ENCODE measurements at regions not wholly inside any gene's neighbourhood (a gene's known extent, or its start where the extent isn't known, plus 50 kb on each side); places are given as distances from the start of the nearest gene placed in this dataset.
"Not testable (repeated sequence)": the region's sequence is repeated elsewhere in the genome, so short reads cannot be mapped to it uniquely, and the experiment has no call there.

- no peak for DNase-seq (ENCODE audit: low read depth in 2 of 2)
Measured at GRCh38 chr10:8776926-8777622, 722.6 kb downstream of the GATA3 start.

DNA sequence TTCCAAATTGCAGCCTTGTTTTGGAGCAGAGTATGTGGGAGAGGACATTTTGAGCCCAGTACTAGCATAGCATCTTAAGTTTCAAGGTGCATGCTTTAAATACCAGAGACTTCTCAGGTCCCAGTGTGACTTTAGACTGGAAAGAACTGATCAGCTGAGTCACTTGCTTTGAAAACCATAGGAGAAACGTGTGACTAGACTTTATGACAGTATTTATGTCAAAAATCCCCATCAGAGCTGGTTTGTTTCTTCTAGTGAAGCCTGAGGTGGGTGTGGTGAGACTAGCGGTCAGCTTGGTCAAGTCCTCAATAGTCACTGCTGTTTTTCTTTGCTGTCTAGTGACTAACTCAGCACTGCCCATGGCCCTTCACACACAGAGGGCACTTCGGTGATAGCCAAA lies 724.2 kb downstream of the GATA3 start:
- no peak for DNase-seq (ENCODE audit: low read depth in 2 of 2)

GRCh38 chr10:8787649-8788048 lies 733.2 kb downstream of the GATA3 start:
- no peak for DNase-seq (ENCODE audit: low read depth in 2 of 2)

GRCh38 chr10:8790390-8790789 lies 735.9 kb downstream of the GATA3 start:
- no peak for DNase-seq (ENCODE audit: low read depth in 2 of 2)

DNA sequence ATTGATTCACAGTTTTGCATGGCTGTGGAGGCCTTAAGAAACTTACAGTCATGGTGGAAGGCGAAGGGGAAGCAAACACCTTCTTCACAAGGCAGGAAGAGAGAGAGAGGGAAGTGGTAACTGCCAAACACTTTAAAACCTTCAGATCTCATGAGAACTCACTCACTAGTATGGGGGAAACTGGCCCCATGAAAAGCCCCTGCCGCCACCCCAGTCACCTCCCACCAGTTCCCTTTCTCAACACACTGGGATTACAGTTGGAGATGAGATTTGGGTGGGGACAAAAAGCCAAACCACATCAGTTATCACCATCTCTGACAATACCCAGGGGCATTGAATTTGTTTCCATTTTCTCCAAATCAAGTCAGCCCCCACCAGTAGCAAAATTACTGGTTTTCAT lies 740.4 kb downstream of the GATA3 start:
- no peak for DNase-seq (ENCODE audit: low read depth in 2 of 2)

- no peak for DNase-seq (ENCODE audit: low read depth in 2 of 2)
Measured at GRCh38 chr10:8800426-8800825, 745.9 kb downstream of the GATA3 start.

DNA sequence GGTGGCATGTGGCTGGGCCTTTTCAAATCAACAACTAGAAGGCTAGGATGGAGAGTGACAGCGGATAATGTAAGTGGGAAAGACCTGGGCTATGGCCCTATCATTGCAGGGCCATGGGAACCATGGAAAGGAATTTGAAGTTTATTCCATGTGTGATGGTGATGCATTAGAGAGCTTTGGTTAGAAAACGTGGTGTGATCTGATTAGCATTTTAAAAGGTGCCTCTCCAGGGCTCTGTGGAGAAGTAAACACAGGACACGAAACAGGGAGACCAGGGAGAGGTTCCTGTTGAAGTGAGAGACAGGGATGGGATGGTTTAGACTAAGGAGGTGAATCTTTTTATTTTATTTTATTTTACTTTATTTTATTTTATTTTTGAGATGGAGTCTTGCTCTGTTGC lies 749.5 kb downstream of the GATA3 start:
- DNase-seq (ENCODE audit: low read depth in 2 of 2), result no peak

DNA sequence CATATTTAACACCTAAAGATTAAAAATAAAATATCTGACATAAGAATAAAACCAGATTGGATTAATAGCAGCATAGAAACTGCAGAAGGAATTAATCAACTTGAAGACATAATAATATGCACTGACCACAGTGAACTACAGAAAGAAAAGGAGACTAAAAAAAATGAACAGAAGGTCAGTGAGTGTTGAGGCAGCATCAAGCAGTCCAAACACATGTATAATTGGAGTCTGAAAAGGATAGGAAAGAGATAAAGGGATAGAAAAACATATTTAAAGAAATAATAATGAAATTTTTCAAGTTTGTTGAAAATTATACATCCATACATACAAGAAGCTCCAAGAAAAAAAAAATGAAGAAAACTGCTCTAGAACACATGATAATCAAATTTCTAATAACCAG lies 756.2 kb downstream of the GATA3 start:
- DNase-seq (ENCODE audit: low read depth in 2 of 2), result no peak

DNA sequence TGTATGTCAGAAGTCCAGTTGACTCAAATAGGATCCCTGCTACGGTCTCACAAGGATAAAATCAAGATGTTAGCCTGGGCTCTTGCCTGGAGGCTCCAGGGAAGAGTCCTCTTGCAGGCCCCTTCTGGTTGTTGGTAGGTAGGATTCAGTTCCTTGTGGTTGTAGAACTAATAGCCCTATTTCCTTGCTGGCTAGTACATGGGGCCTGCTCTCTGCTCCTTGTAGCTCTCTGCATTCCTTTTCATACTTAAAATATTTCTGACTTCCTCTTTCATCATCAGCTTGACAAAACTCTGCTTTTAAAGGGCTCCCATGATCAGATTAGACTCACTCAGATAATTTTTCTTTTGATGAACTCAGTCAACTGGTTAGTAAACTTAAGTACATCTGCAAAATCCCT lies 756.7 kb downstream of the GATA3 start:
- DNase-seq (ENCODE audit: low read depth in 2 of 2), result no peak

DNA sequence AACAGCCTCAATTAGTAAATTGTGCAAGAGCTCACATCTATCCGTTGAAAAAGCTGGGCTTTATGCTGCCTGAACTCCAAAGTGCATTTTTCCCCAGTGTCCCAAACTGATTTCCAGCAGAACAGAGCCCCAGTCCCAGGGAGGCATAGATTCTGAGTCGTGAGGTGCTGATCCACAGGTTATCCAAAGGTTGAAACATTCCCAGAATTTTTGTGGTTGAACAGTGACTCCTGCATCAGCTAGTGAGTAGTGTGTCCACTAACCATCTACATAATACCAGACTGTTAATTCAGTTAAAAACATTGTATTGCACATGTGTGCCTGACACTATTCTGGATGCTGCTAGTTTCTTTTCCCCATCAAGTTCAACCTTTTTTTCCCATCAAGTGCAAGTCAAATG lies 761.5 kb downstream of the GATA3 start:
- DNase-seq (ENCODE audit: low read depth in 2 of 2), result no peak

- DNase-seq (ENCODE audit: low read depth in 2 of 2), result no peak
Measured at GRCh38 chr10:8817299-8817698, 762.8 kb downstream of the GATA3 start.

GRCh38 chr10:8825611-8826010 lies 771.1 kb downstream of the GATA3 start:
- no peak for DNase-seq (ENCODE audit: low read depth in 2 of 2)

GRCh38 chr10:8829592-8829991 lies 775.1 kb downstream of the GATA3 start:
- no peak for DNase-seq (ENCODE audit: low read depth in 2 of 2)

- DNase-seq (ENCODE audit: low read depth in 2 of 2), result no peak
Measured at GRCh38 chr10:8830048-8830447, 775.6 kb downstream of the GATA3 start.

DNA sequence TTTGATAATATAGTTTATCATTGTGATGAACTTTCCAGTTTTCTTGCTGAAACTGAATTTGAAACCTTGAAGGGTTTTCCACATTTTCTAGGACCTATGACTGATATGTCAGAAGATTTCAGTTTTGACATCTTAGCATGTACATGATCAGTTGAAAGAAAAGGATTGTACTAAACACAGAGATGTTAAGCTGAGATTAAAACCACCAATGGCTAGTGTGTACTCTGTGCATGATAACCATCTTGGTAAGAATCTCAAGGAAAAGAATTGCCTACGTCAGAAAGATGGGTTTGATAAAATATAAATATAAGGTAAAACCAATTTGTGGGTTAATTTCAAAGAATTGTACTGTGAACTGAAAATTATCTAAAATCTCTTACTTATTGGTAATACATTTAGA lies 776.4 kb downstream of the GATA3 start:
- no peak for DNase-seq (ENCODE audit: low read depth in 2 of 2)

GRCh38 chr10:8835453-8836167 lies 781.1 kb downstream of the GATA3 start:
- DNase-seq (ENCODE audit: low read depth in 2 of 2), result no peak

DNA sequence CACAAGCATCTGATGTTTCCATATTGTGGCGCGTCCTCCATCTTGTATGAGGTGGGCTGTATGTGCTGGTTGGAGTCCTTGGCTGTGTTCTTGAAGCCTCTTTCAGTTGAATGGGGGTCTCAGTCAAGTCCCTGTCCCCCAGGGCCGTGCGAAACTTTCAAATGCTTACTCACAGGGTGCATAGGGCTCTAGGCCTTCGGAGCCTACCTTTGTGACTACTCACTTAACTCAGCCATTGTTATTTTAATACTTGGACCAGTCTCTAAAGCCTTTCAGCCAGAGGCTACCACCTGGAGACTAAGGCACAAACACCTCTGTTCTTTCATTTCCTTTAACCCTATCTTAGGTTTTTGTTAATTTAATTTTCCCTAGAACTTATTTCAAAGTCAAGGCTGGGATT lies 785.9 kb downstream of the GATA3 start:
- DNase-seq (ENCODE audit: low read depth in 2 of 2), result no peak

- DNase-seq (ENCODE audit: low read depth in 2 of 2), result no peak
Measured at GRCh38 chr10:8844141-8844540, 789.7 kb downstream of the GATA3 start.

- DNase-seq (ENCODE audit: low read depth in 2 of 2), result no peak
Measured at GRCh38 chr10:8852546-8852945, 798.1 kb downstream of the GATA3 start.

DNA sequence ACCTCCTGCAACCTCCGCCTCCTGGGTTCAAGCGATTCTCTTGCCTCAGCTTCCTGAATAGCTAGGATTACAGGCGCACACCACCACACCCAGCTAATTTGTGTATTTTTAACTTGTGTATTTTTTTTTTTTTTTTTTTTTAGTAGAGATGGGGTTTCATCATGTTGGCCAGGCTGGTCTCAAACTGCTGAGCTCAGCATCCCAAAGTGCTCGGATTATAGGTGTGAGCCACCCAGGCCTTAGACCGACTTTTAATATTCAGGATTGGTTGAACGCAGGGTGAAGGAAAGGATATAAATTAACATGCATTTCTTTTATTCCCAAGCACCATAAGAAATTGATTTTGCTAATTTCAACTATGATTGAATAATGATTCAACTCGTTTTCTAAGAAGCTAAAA lies 798.6 kb downstream of the GATA3 start:
- DNase-seq (ENCODE audit: low read depth in 2 of 2), result no peak

GRCh38 chr10:8868924-8869323 lies 814.4 kb downstream of the GATA3 start:
- not testable (repeated sequence) for DNase-seq (ENCODE audit: low read depth in 2 of 2)

- no peak for DNase-seq (ENCODE audit: low read depth in 2 of 2)
Measured at GRCh38 chr10:8873310-8873709, 818.8 kb downstream of the GATA3 start.

DNA sequence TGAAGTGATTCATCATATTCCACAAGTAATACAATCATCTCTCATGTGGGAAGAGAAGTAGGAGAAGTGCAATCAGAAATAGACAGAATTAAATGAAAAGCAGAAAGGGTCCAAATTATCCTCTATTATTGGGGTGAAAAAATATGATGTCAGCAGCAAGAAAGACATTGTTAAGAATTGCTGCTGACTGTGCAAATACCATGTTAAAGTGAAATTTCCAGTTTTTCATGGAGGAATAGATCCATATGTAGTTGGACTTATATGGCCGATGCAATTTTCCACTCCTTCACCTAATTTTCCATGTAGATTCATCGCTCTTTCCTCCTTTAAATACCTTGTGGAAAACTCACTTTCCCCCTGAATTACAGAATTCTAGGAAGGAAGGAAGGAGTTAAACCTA lies 819.8 kb downstream of the GATA3 start:
- DNase-seq (ENCODE audit: low read depth in 2 of 2), result no peak

DNA sequence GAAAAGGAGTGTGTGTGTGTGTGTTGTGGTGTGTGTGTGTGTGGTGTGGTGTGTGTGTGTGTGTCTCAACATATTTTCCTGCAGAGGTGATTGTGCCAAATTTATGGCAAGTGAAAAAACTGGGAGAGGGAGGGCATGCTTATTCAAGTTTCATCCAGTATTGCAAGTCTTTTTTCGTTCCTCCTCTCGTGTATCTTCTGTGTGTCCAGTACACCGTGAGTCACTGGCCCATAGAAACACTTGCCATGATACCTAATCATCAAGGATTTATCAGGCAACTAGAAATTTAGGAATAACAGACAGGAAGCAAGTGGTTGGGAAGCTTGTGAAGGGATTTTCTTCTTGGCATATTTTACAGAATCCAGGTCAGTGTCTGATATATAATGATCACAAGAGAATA lies 820.5 kb downstream of the GATA3 start:
- no peak for DNase-seq (ENCODE audit: low read depth in 2 of 2)
